NCI-H146 (cell line): ENCODE measurements at regions not wholly inside any gene's neighbourhood (a gene's known extent, or its start where the extent isn't known, plus 50 kb on each side); places are given as distances from the start of the nearest gene placed in this dataset.
"Not testable (repeated sequence)": the region's sequence is repeated elsewhere in the genome, so short reads cannot be mapped to it uniquely, and the experiment has no call there.

Experiments used
- DNase-seq: peaks from one replicate; lab custom pipeline; 2025; lab: John Stamatoyannopoulos, UW

GRCh38 chr5:82551840-82552385 is 273.8 kb upstream of the RPS23 start:
- DNase-seq = no peak

- DNase-seq = no peak
These were observed 273.0 kb upstream of the RPS23 start for GRCh38 chr5:82551192-82551591.

DNA sequence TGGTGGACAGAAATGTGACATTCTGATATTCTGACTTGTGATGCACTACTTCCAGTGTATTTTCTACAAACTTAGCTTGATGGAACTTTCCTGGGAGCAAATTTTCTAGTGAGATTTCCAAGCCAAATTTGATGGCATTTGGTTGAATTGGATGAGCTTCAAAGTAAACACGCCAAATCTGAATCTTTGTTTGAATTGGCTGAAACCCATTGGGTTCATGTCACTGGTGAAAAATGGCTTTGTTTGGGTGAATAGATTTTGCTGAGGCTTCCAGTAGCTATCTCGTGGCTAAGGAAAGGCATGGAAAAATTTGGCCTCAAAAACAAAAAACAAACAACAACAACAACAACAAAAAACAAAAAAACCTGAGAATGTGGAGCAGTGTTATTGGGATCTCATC is 271.1 kb upstream of the RPS23 start:
- no peak for DNase-seq

DNA sequence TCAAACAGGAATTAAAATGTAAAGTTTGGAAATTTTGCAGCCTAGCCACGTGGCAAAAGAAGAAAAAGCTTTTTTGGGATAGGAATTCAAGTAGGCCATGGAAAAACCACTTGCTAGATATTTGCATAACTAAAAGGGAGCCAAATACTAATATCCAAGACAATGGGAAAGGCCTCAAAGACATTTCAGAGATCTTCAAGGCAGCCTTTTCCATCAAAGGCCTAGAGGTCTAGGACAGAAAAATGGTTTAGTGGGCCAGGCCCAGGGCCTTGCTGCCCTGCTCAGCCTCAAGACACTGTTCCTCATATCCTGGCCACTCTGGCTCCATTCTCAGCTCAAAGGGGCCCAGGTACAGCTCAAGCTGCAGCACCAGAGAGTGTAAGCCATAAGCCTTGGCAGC is 265.9 kb upstream of the RPS23 start:
- DNase-seq = no peak

DNA sequence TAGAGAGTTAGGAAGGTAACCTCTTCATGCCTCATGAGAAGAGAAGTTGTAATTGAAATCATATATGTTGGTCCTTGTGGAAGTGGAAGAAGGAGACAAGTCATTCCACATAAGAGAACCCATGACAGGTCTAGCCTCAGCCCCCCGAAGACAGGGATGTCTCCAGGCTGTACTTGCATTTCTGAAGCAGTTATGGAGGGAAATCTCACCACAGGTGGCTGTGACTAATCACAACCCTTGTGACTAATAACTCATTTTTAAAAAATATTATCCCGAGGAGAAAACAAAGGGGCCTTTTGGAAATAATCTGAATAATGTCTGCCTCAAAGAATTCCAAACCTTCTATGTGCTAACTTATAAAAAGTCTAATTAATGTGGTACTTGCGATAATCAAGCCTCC is 262.1 kb upstream of the RPS23 start:
- no peak for DNase-seq

DNA sequence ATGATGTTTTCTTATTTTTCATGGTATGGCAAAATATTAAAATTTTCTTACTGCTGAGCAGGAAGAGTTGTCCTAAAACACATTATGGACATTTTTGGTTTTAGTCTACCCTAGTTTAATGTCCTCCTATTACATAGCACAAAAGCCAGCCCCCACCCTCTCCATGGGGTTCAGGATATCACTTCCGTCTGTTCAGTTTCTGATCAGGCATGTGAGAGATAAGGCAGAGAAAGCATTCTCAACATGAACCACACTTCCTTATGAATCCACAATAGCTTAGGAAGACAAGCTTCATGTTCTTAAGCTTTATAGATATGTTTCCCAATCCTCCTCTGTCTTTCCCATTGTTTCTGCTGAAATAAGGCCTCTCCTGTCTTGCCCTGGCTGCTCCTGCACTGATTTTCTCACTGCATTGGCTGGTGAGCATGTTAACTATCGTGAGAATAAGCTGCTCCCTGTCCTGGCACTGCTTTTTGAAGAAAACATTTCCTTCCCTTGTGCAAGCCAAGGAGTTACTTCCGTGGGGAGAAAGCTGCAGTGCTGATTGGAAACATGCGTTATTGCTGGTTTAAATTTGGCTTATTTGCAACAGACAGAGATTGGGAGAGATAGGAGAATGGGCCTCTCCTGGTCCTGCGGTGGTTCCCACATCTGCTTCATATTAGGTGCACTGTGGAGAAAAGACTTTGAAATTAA is 260.3 kb upstream of the RPS23 start:
- no peak for DNase-seq

DNA sequence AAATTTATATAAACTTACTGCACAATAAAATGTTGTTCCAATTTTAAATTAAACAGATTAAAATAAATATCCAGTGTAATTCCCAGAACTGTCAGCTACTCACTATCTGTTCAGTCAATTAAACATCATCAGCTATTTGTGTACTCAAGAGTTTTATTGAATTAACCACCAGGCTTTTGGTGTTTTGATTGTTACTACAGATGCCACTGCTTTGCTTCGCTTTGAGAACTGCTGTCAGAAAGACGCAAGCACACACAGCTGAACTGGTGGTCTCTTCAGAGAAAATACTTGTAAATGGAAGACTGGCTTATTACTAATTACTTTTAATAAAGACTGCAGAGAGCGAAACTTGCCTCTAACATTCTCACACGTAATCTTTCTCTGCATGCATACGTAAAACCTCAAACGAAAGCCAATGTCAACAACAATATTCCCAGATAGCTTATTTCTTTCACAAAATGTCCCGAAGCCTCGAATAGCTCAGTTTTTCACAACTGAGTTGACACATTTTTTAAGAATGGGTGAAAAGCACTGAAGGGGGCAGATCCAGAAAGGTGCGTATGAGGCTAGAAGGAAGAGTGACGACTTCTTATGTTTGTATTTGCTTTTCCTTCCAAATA is 259.6 kb upstream of the RPS23 start:
- DNase-seq = no peak

- no peak for DNase-seq
These were observed 256.8 kb upstream of the RPS23 start for GRCh38 chr5:82534986-82535385.

DNA sequence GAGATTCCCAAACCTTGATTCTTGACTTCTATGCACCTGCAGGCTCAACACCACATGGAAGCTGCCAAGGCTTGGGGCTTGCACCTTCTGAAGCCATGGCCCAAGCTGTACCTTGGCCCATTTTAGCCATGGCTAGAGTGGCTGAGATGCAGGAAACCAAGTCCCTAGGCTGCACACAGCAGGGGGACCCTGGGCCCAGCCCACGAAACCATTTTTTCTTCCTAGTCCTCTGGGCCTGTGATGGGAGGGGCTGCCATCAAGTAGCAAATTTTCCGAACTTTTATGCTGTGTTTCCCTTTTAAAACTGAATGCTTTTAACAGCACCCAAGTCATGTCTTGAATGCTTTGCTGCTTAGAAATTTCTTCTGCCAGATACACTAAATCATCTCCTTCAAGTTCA is 253.9 kb upstream of the RPS23 start:
- DNase-seq = not testable (repeated sequence)

GRCh38 chr5:82526540-82526939 is 248.4 kb upstream of the RPS23 start:
- no peak for DNase-seq

DNA sequence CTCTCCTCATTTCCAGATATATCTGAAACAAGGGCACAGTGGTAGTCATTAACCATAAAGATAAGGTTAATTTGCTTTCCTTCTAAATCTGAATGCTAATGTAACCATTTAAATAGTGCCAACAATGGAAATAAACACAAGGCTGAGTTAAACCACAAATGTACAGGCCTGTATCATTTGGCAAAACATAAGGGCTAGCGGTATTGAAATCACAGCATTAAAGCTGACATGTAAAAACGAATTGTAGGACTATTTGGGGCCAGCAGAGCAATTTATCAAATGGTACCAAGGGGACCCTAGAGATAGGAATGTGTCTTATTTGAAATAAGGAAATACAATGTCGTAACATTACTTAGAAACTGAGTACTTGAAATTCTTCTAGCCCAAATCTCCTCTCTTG is 247.5 kb upstream of the RPS23 start:
- no peak for DNase-seq

- DNase-seq = no peak
These were observed 245.5 kb upstream of the RPS23 start for GRCh38 chr5:82523633-82524032.

- no peak for DNase-seq
These were observed 244.7 kb upstream of the RPS23 start for GRCh38 chr5:82522897-82523296.

DNA sequence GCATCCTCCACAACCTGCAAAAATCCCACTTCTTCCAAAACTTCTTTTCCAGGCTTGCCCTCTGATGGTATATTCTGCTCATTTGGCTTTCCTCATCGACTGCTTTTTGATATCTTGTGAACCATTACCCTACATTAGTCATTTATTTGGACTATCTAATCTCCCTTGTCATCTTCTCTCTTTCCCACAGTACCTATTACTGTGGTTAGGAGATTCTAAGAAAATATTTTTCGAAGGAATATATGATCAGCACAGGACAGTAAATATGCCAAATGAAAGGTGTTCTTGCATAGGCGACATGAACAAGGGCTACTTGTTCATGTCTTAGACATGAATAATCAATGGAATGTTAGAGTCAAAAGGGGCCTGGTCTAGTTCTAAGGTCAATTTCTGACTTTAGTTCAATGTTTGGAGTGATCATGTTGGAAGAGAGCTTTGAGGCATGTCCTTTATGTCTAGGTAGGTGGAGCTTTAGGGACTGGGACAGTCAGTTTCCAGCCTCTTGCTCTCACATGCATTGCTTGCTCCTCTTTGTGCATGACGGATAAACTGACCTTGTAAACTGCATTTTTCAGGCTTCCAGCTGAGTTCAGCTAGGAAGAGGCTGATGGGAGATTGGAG is 243.4 kb upstream of the RPS23 start:
- no peak for DNase-seq

GRCh38 chr5:82519558-82519957 is 241.4 kb upstream of the RPS23 start:
- no peak for DNase-seq

- no peak for DNase-seq
These were observed 239.5 kb upstream of the RPS23 start for GRCh38 chr5:82517544-82518075.

DNA sequence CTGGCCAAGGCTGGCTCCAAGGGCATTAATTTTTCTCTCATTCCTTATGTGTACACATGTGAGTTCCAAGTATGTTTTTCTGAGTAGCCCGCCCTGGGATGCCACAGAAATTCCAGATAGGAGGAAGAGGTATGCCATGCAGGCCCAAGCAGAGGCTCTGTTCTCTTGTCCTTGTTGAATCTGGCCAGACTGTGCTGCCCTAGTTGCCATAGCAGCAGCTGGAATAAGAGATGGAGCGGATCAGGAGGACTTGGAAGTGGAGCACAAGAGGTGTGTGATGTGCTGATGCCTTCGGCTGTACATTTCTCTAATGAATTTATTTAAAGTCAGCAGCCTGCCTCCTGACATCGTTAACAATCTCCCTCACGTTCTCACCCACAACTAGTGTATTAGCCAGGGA is 235.6 kb upstream of the RPS23 start:
- DNase-seq = no peak

DNA sequence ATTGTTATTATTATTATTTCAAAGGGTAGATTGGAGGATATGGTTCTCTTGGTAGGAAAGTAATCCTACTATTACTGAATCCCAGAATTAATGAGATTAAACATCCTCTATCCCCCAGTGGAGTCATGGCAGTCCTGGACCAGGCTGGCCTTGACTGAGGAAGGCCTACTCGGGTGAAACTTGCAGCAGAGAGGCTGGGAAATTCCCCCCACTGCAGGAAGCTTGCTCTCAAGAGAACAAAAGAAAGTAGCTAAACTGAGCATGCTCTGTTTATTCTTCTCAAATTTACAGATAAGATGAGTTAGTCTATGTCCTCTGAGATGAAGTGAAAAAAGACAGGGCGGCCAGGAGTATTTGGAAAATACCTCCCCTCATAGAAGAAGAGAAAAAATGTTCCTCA is 233.9 kb upstream of the RPS23 start:
- DNase-seq = no peak

DNA sequence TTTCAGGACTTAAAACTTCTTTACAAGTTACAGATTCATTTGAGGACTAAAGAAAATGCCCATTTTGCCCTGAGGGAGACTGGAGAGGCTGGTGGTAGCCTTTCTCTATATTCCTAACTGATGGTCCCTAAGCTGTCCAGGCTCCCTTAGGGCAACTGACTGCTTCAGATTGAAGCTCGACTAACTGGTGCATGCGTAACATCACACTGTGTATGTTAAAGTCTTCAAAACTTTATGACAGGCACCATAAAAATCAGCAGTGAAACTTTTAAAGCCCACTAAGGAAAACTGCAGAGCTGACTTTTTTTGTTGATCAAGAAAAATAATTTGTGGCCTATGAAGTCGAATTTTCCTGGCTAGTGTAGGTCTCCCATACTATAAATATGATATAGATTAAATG is 233.0 kb upstream of the RPS23 start:
- no peak for DNase-seq

GRCh38 chr5:82509762-82510161 is 231.6 kb upstream of the RPS23 start:
- no peak for DNase-seq

DNA sequence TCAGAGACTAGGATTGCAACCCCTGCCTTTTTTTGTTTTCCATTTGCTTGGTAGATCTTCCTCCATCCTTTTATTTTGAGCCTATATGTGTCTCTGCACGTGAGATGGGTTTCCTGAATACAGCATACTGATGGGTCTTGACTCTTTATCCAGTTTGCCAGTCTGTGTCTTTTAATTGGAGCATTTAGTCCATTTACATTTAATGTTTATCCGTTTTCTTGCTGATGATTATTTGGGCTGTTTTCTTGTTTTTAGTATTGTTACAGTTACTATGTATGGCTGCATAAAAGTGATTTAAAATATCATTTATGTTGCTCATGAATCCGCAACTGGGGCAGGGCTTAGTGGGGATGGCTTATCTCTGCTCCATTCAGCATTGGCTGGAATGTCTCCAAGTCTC is 228.2 kb upstream of the RPS23 start:
- DNase-seq = not testable (repeated sequence)

GRCh38 chr5:82499725-82500244 is 221.6 kb upstream of the RPS23 start:
- no peak for DNase-seq

DNA sequence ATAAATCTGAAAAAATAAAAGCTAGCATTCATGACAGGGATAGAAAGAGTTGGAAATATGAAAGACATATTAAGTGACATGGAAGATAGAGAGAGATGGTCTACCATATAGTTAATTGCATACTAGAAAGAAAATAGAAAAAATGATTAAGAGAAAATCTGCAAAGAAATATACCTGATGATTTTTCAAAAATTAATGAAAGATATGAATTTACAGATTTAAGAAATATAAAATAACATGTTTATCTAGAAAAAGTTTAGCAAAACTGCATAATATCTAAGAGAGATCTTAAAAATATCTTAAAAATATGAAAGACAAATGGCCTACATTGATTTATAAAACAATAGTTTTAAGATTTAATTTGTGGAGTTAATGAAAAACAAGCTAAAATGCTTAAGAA is 219.1 kb upstream of the RPS23 start:
- DNase-seq = no peak
